ENCODE measurements at regions not wholly inside any gene's neighbourhood (a gene's known extent, or its start where the extent isn't known, plus 50 kb on each side); places are given as distances from the start of the nearest gene placed in this dataset.

GRCh38 chr5:6059137-6059800 is 319.1 kb downstream of the MED10 start:
- no peak overlapping the region for H2AFZ ChIP-seq (ENCODE audit: low read length)
- no peaks in the 10 kb centered on the region for H3K9me3 ChIP-seq (ENCODE audit: low read depth, low read length)
- H3K4me2 ChIP-seq (ENCODE audit: insufficient read depth, low read length) = no peak overlapping the region
- no peaks in the 10 kb centered on the region for H3K4me1 ChIP-seq (ENCODE audit: insufficient read depth, low read length)
- no peak overlapping the region for H3K27ac ChIP-seq (ENCODE audit: low read depth, low read length)
- no peak overlapping the region for H3K4me3 ChIP-seq (ENCODE audit: insufficient read depth, low read length)
- no peaks in the 10 kb centered on the region for H4K20me1 ChIP-seq (ENCODE audit: insufficient read depth, low read length)
- TF ChIP-seq CTCF (IDR thresholded peaks at IDR 0.05; ENCODE audit: extremely low read depth, low read depth, low read length) = no peak
- H3K36me3 ChIP-seq (ENCODE audit: insufficient read depth, low read length) = no peaks in the 10 kb centered on the region
- no peaks in the 10 kb centered on the region for H3K79me2 ChIP-seq (ENCODE audit: insufficient read depth, low read length)
- DNase-seq (ENCODE audit: insufficient read length, low spot score, missing footprints) = no peak
- H3K27me3 ChIP-seq (ENCODE audit: insufficient read depth, low read length) = no peaks in the 10 kb centered on the region

GRCh38 chr5:6058055-6058715 is 320.2 kb downstream of the MED10 start:
- H3K4me2 ChIP-seq (ENCODE audit: insufficient read depth, low read length) = no peak overlapping the region
- H4K20me1 ChIP-seq (ENCODE audit: insufficient read depth, low read length) = no peaks in the 10 kb centered on the region
- DNase-seq (ENCODE audit: insufficient read length, low spot score, missing footprints) = no peak
- H3K27me3 ChIP-seq (ENCODE audit: insufficient read depth, low read length) = no peaks in the 10 kb centered on the region
- H2AFZ ChIP-seq (ENCODE audit: low read length) = no peak overlapping the region
- no peaks in the 10 kb centered on the region for H3K36me3 ChIP-seq (ENCODE audit: insufficient read depth, low read length)
- no peaks in the 10 kb centered on the region for H3K4me1 ChIP-seq (ENCODE audit: insufficient read depth, low read length)
- no peak overlapping the region for H3K4me3 ChIP-seq (ENCODE audit: insufficient read depth, low read length)
- no peak for TF ChIP-seq CTCF (IDR thresholded peaks at IDR 0.05; ENCODE audit: extremely low read depth, low read depth, low read length)
- no peaks in the 10 kb centered on the region for H3K9me3 ChIP-seq (ENCODE audit: low read depth, low read length)
- H3K79me2 ChIP-seq (ENCODE audit: insufficient read depth, low read length) = no peaks in the 10 kb centered on the region
- H3K27ac ChIP-seq (ENCODE audit: low read depth, low read length) = no peak overlapping the region

- no peaks in the 10 kb centered on the region for H3K27me3 ChIP-seq (ENCODE audit: insufficient read depth, low read length)
- H3K79me2 ChIP-seq (ENCODE audit: insufficient read depth, low read length) = no peaks in the 10 kb centered on the region
- no peak for DNase-seq (ENCODE audit: insufficient read length, low spot score, missing footprints)
- no peak overlapping the region for H3K27ac ChIP-seq (ENCODE audit: low read depth, low read length)
- H3K36me3 ChIP-seq (ENCODE audit: insufficient read depth, low read length) = no peaks in the 10 kb centered on the region
- H4K20me1 ChIP-seq (ENCODE audit: insufficient read depth, low read length) = no peaks in the 10 kb centered on the region
- no peak for TF ChIP-seq CTCF (IDR thresholded peaks at IDR 0.05; ENCODE audit: extremely low read depth, low read depth, low read length)
- H3K4me1 ChIP-seq (ENCODE audit: insufficient read depth, low read length) = no peaks in the 10 kb centered on the region
- no peak overlapping the region for H3K4me3 ChIP-seq (ENCODE audit: insufficient read depth, low read length)
- no peaks in the 10 kb centered on the region for H3K9me3 ChIP-seq (ENCODE audit: low read depth, low read length)
- no peak overlapping the region for H2AFZ ChIP-seq (ENCODE audit: low read length)
- H3K4me2 ChIP-seq (ENCODE audit: insufficient read depth, low read length) = no peak overlapping the region
These were observed 322.1 kb downstream of the MED10 start for GRCh38 chr5:6056280-6056679.

- H3K4me1 ChIP-seq (ENCODE audit: insufficient read depth, low read length) = no peaks in the 10 kb centered on the region
- H3K4me2 ChIP-seq (ENCODE audit: insufficient read depth, low read length) = no peak overlapping the region
- H3K27me3 ChIP-seq (ENCODE audit: insufficient read depth, low read length) = no peaks in the 10 kb centered on the region
- no peak overlapping the region for H3K4me3 ChIP-seq (ENCODE audit: insufficient read depth, low read length)
- no peaks in the 10 kb centered on the region for H3K79me2 ChIP-seq (ENCODE audit: insufficient read depth, low read length)
- no peak overlapping the region for H2AFZ ChIP-seq (ENCODE audit: low read length)
- DNase-seq (ENCODE audit: insufficient read length, low spot score, missing footprints) = no peak
- no peaks in the 10 kb centered on the region for H3K36me3 ChIP-seq (ENCODE audit: insufficient read depth, low read length)
- no peaks in the 10 kb centered on the region for H4K20me1 ChIP-seq (ENCODE audit: insufficient read depth, low read length)
- no peaks in the 10 kb centered on the region for H3K9me3 ChIP-seq (ENCODE audit: low read depth, low read length)
- TF ChIP-seq CTCF (IDR thresholded peaks at IDR 0.05; ENCODE audit: extremely low read depth, low read depth, low read length) = no peak
- no peak overlapping the region for H3K27ac ChIP-seq (ENCODE audit: low read depth, low read length)
These were observed 328.7 kb downstream of the MED10 start for GRCh38 chr5:6049662-6050061.
